HCT116 (cell line): ENCODE measurements at regions not wholly inside any gene's neighbourhood (a gene's known extent, or its start where the extent isn't known, plus 50 kb on each side); places are given as distances from the start of the nearest gene placed in this dataset.

Experiments used
- ATAC-seq: fragments of 200-7000 bp; cut with Tn5 transposase; 2 replicates; pipeline ENCODE4 v1.9.1; 2020; ENCODE audit warnings: mild to moderate bottlenecking, moderate library complexity
- BruUV-seq: library from RNA; stranded (reverse); fragments of 400-500 nt; replicated peaks from 2 replicates; lab custom pipeline; 2021; lab: Mats Ljungman, UMichigan
- CTCF ChIA-PET: fragments of 300-600 bp; sonication (Branson Sonifier 250); formaldehyde crosslinking; loops from one replicate; lab custom pipeline; 2021; ENCODE audit warnings: antibody characterized with exemption; lab: Charles Lee
- POLR2A ChIA-PET: fragments of 300-600, 350-600 bp; sonication (Branson Sonifier 250); formaldehyde crosslinking; loops from one replicate; lab custom pipeline; 2021; ENCODE audit warnings: antibody characterized with exemption; lab: Charles Lee
- RAD21 ChIA-PET, 2 experiments: fragments of 300-600 bp; sonication (Branson Sonifier 250); formaldehyde crosslinking; loops; one replicate each; lab custom pipeline; 2023; ENCODE audit warnings: low total read pairs in 2 of 2; ENCODE audit not compliant: uncharacterized antibody in 2 of 2, unreplicated experiment in 2 of 2, low non-redundant PET in 1 of 2; lab: Charles Lee
- DNase-seq: peaks from one replicate; pipeline ENCODE4 v3.0.0-alpha.2; 2010; ENCODE audit warnings: low read depth, low spot score
- H2AFZ ChIP-seq: fragments of 200-600 bp; shearing (Covaris generic), sonication (generic); 2 replicates; pipeline ENCODE4 v1.6.1; 2017; ENCODE audit warnings: low read depth, mixed run types, mixed read lengths, antibody characterized with exemption, low read length; ENCODE audit not compliant: poor library complexity, severe bottlenecking
- H3K27ac ChIP-seq: 2 replicates; pipeline ENCODE4 v1.5.1; 2012; ENCODE audit warnings: low read depth, low read length
- H3K27me3 ChIP-seq: fragments of 200-600 bp; sonication (generic); 2 replicates; pipeline ENCODE4 v1.6.1; 2016; ENCODE audit warnings: mixed run types, low read length, mixed read lengths; ENCODE audit not compliant: insufficient read depth
- H3K36me3 ChIP-seq, 2 experiments: fragments of 200-500 bp in 1 of 2; fragments of 200-600 bp in 1 of 2; sonication (Bioruptor generic) in 1 of 2; sonication (generic) in 1 of 2; 2 replicates each; pipeline versions ENCODE4 v1.5.1 to v1.6.1; 2014 to 2016; ENCODE audit warnings: low read length in 2 of 2, inconsistent platforms in 1 of 2, mixed read lengths in 1 of 2, mixed run types in 1 of 2; ENCODE audit not compliant: insufficient read depth in 2 of 2, control insufficient read depth in 1 of 2
- H3K4me1 ChIP-seq, 2 experiments: fragments of 200-600 bp in 1 of 2; sonication (generic) in 1 of 2; 2 replicates each; pipeline versions ENCODE4 v1.5.1 to v1.6.1; 2012 to 2017; ENCODE audit warnings: low read length in 2 of 2, inconsistent platforms in 1 of 2, mild to moderate bottlenecking in 1 of 2, mixed read lengths in 1 of 2, mixed run types in 1 of 2, moderate library complexity in 1 of 2; ENCODE audit not compliant: insufficient read depth in 2 of 2, control insufficient read depth in 1 of 2
- H3K4me2 ChIP-seq: fragments of 200-600 bp; sonication (generic); 2 replicates; pipeline ENCODE4 v1.6.1; 2017; ENCODE audit warnings: mixed run types, low read length, mixed read lengths
- H3K4me3 ChIP-seq, 2 experiments: fragments of 200-600 bp in 1 of 2; sonication (generic) in 1 of 2; replicated peaks in 1 of 2; 2 replicates each; pipeline ENCODE4 v1.5.1; 2011 to 2016; ENCODE audit warnings: low read length in 2 of 2, control low read depth in 1 of 2, low read depth in 1 of 2, mild to moderate bottlenecking in 1 of 2, mixed read lengths in 1 of 2, mixed run types in 1 of 2
- H3K79me2 ChIP-seq: fragments of 200-600 bp; sonication (generic); 2 replicates; pipeline ENCODE4 v1.6.1; 2017; ENCODE audit warnings: mild to moderate bottlenecking, mixed run types, low read length, moderate library complexity, mixed read lengths; ENCODE audit not compliant: insufficient read depth
- H3K9ac ChIP-seq: fragments of 200-600 bp; sonication (generic); 2 replicates; pipeline ENCODE4 v1.6.1; 2016; ENCODE audit warnings: low read length, mixed read lengths
- H3K9me2 ChIP-seq: fragments of 200-600 bp; sonication (generic), shearing (Covaris generic); 2 replicates; pipeline ENCODE4 v1.6.1; 2017; ENCODE audit warnings: mixed run types, mild to moderate bottlenecking, moderate library complexity; ENCODE audit not compliant: insufficient read depth
- H3K9me3 ChIP-seq, 2 experiments: fragments of 200-500 bp in 1 of 2; fragments of 200-600 bp in 1 of 2; sonication (Bioruptor generic) in 1 of 2; sonication (generic) in 1 of 2; 2 replicates each; pipeline ENCODE4 v1.6.1; 2014 to 2017; ENCODE audit warnings: low read length in 2 of 2, mixed read lengths in 2 of 2, inconsistent platforms in 1 of 2, low read depth in 1 of 2, mild to moderate bottlenecking in 1 of 2, mixed run types in 1 of 2, moderate library complexity in 1 of 2; ENCODE audit not compliant: control insufficient read depth in 1 of 2, insufficient read depth in 1 of 2
- H4K20me1 ChIP-seq: fragments of 200-600 bp; sonication (generic), shearing (Covaris generic); 2 replicates; pipeline ENCODE4 v1.6.1; 2017; ENCODE audit warnings: mixed run types, mild to moderate bottlenecking, moderate library complexity; ENCODE audit not compliant: insufficient read depth
- ATF3 ChIP-seq: IDR thresholded peaks from 2 replicates; pipeline ENCODE4 v1.6.1; 2012
- CEBPB ChIP-seq: IDR thresholded peaks from 2 replicates; pipeline ENCODE4 v1.6.1; 2012; ENCODE audit warnings: low read depth
- EGR1 ChIP-seq: IDR thresholded peaks from 2 replicates; pipeline ENCODE4 v1.6.1; 2012; ENCODE audit warnings: low read depth
- ELF1 ChIP-seq: IDR thresholded peaks from 2 replicates; pipeline ENCODE4 v1.6.1; 2012; ENCODE audit warnings: low read depth, borderline replicate concordance
- EZH2phosphoT487 ChIP-seq: fragments of 200-600 bp; IDR thresholded peaks from 2 replicates; pipeline ENCODE4 v1.6.1; 2018; ENCODE audit warnings: antibody characterized with exemption, borderline replicate concordance
- FOSL1 ChIP-seq: IDR thresholded peaks from 2 replicates; pipeline ENCODE4 v1.6.1; 2012; ENCODE audit warnings: low read depth
- JUND ChIP-seq: IDR thresholded peaks from 2 replicates; pipeline ENCODE4 v1.6.1; 2012
- MAX ChIP-seq: IDR thresholded peaks from 2 replicates; pipeline ENCODE4 v1.6.1; 2012
- POLR2A ChIP-seq: IDR thresholded peaks from 2 replicates; pipeline ENCODE4 v1.7.0; 2011; ENCODE audit warnings: borderline replicate concordance; ENCODE audit not compliant: insufficient read depth, insufficient read length; ENCODE audit errors: extremely low read depth
- POLR2AphosphoS5 ChIP-seq: IDR thresholded peaks from 2 replicates; pipeline ENCODE4 v1.6.1; 2011; ENCODE audit warnings: mild to moderate bottlenecking, low read depth, low read length, moderate library complexity
- RAD21 ChIP-seq: IDR thresholded peaks from 2 replicates; pipeline ENCODE4 v1.6.1; 2012; ENCODE audit warnings: low read depth, mild to moderate bottlenecking
- TCF7L2 ChIP-seq: IDR thresholded peaks from 2 replicates; pipeline ENCODE4 v1.7.0; 2011; ENCODE audit warnings: borderline replicate concordance, inconsistent platforms; ENCODE audit not compliant: insufficient read depth, insufficient read length; ENCODE audit errors: extremely low read depth
- YY1 ChIP-seq: IDR thresholded peaks from 2 replicates; pipeline ENCODE4 v1.6.1; 2011; ENCODE audit warnings: low read length, low read depth, moderate library complexity, mild to moderate bottlenecking; ENCODE audit not compliant: insufficient replicate concordance; ENCODE audit errors: extremely low read depth
- ZFX ChIP-seq: fragments of 450-650 bp; IDR thresholded peaks from 2 replicates; pipeline ENCODE4 v1.6.1; 2017
- ZNF274 ChIP-seq: fragments of 200-500 bp; sonication (Bioruptor generic); IDR thresholded peaks from 2 replicates; pipeline ENCODE4 v1.6.1; 2014; ENCODE audit warnings: mild to moderate bottlenecking, low read depth, low read length, inconsistent platforms
- intact Hi-C: fragments of 100-400 bp; cut with micrococcal nuclease; formaldehyde crosslinking; loops from 2 replicates; pipeline ENCODE4 v1.10.0; 2022
- TF ChIP-seq, protein P1 (sequence below): IDR thresholded peaks from 2 replicates; pipeline ENCODE4 v1.6.1; 2011; ENCODE audit warnings: mild to moderate bottlenecking, low read length, moderate library complexity; ENCODE audit not compliant: insufficient replicate concordance; ENCODE audit errors: extremely low read depth
- TF ChIP-seq, protein P2 (sequence below), 3 experiments: fragments of 200-600 bp in 1 of 3; sonication (generic) in 1 of 3; IDR thresholded peaks in 2 of 3; conservative IDR thresholded peaks in 1 of 3; 2 replicates each; pipeline ENCODE4 v1.5.1; 2012 to 2017; ENCODE audit warnings: low read depth in 2 of 3, low read length in 2 of 3, antibody characterized with exemption in 1 of 3, borderline replicate concordance in 1 of 3, control low read depth in 1 of 3, mild to moderate bottlenecking in 1 of 3, mixed read lengths in 1 of 3, mixed run types in 1 of 3, moderate library complexity in 1 of 3; ENCODE audit not compliant: insufficient read depth in 1 of 3

DNA sequence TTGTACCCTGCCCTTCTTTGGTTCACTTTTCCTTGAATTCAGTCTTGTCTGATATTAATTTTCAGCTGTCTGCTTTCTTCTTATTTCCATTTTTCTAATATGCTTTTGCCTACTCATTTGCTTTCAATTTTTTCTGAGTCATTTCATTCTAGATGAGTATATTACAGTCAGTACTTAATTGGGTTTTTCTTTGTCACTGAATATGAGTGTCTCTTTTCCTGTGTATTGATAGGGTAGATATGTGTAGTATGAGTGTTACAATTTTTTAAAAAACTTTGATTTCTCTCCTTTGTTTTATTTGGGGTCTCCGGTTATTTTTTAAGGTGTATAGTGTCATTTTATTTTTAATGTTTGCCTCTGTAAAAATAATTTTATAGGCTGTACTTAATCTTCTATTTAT is 222.2 kb downstream of the IDS start (continued):
- TF ChIP-seq, protein P1, sequence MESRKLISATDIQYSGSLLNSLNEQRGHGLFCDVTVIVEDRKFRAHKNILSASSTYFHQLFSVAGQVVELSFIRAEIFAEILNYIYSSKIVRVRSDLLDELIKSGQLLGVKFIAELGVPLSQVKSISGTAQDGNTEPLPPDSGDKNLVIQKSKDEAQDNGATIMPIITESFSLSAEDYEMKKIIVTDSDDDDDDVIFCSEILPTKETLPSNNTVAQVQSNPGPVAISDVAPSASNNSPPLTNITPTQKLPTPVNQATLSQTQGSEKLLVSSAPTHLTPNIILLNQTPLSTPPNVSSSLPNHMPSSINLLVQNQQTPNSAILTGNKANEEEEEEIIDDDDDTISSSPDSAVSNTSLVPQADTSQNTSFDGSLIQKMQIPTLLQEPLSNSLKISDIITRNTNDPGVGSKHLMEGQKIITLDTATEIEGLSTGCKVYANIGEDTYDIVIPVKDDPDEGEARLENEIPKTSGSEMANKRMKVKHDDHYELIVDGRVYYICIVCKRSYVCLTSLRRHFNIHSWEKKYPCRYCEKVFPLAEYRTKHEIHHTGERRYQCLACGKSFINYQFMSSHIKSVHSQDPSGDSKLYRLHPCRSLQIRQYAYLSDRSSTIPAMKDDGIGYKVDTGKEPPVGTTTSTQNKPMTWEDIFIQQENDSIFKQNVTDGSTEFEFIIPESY = no peak
- no peak for TF ChIP-seq JUND
- no peak for TF ChIP-seq RAD21
- no peak for TF ChIP-seq YY1
- no peak for TF ChIP-seq POLR2AphosphoS5
- no peak for TF ChIP-seq ZFX

GRCh38 chrX:149280011-149280410 is 225.1 kb downstream of the IDS start:
- Histone ChIP-seq H4K20me1 (no peaks in the 10 kb centered on the region), H3K9ac (no peak overlapping the region), H3K9me2 (no peaks in the 10 kb centered on the region), H3K4me2 (no peak overlapping the region), H3K4me3 (no peak overlapping the region), H2AFZ (no peak overlapping the region), H3K36me3 (no peaks in the 10 kb centered on the region), H3K27ac (no peak overlapping the region), H3K4me1 (no peaks in the 10 kb centered on the region), H3K79me2 (no peaks in the 10 kb centered on the region), H3K27me3 (no peaks in the 10 kb centered on the region), H3K9me3 (no peaks in the 10 kb centered on the region)
- no peak for DNase-seq
- ChIA-PET CTCF (no interaction called here), RAD21 (no interaction called here), POLR2A (no interaction called here)
- intact Hi-C loops = no loop called here
- TF ChIP-seq POLR2A (no peak), TCF7L2 (no peak), RAD21 (no peak), MAX (no peak), ZNF274 (no peak), POLR2AphosphoS5 (no peak), ELF1 (no peak), EZH2phosphoT487 (no peak), EGR1 (no peak), ATF3 (no peak), JUND (no peak), CEBPB (no peak), FOSL1 (no peak)
- TF ChIP-seq, protein P2, sequence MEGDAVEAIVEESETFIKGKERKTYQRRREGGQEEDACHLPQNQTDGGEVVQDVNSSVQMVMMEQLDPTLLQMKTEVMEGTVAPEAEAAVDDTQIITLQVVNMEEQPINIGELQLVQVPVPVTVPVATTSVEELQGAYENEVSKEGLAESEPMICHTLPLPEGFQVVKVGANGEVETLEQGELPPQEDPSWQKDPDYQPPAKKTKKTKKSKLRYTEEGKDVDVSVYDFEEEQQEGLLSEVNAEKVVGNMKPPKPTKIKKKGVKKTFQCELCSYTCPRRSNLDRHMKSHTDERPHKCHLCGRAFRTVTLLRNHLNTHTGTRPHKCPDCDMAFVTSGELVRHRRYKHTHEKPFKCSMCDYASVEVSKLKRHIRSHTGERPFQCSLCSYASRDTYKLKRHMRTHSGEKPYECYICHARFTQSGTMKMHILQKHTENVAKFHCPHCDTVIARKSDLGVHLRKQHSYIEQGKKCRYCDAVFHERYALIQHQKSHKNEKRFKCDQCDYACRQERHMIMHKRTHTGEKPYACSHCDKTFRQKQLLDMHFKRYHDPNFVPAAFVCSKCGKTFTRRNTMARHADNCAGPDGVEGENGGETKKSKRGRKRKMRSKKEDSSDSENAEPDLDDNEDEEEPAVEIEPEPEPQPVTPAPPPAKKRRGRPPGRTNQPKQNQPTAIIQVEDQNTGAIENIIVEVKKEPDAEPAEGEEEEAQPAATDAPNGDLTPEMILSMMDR (IDR thresholded peaks at IDR 0.05 in 2 of 3, conservative IDR thresholded peaks at IDR 0.05 in 1 of 3; ENCODE audit: borderline replicate concordance in 1 of 3, insufficient read depth in 1 of 3, low read depth in 2 of 3, low read length in 2 of 3) = no peak
- no peak for ATAC-seq
- no TSS peak for BruUV-seq
